A549 (cell line): ENCODE measurements at regions not wholly inside any gene's neighbourhood (a gene's known extent, or its start where the extent isn't known, plus 50 kb on each side); places are given as distances from the start of the nearest gene placed in this dataset.

Experiments
- ATAC-seq, 2 experiments: fragments of 200-7000 bp in 1 of 2; fragments of >200 bp in 1 of 2; cut with Nextera tagmentation in 1 of 2; cut with Tn5 transposase in 1 of 2; 3 replicates each; pipeline versions ENCODE4 v1.8.0 to v1.9.1; 2018 to 2020; ENCODE audit warnings: mild to moderate bottlenecking in 1 of 2, moderate library complexity in 1 of 2
- CTCF ChIA-PET: fragments of 300-600 bp; sonication (Branson Sonifier 250); formaldehyde crosslinking; extraction: SDS; loops from one replicate; lab custom pipeline; 2021; ENCODE audit warnings: antibody characterized with exemption, inconsistent platforms; lab: Yijun Ruan, JAX
- POLR2A ChIA-PET: fragments of 350-600 bp; formaldehyde crosslinking; extraction: SDS; loops from one replicate; lab custom pipeline; 2021; ENCODE audit warnings: antibody characterized with exemption, inconsistent platforms; lab: Yijun Ruan, JAX
- DNase-seq, 2 experiments: peaks; one replicate each; pipeline versions ENCODE4 v3.0.0 to v3.0.0-alpha.2; 2011 to 2016; ENCODE audit warnings: low read depth in 1 of 2, low spot score in 1 of 2
- FAIRE-seq: peaks from 2 replicates; lab custom pipeline; 2011; peaks lifted over from hg19 to GRCh38; lab: Jason Lieb, UNC
- H3K27ac ChIP-seq, 2 experiments: fragments of >200 bp; sonication (Bioruptor Twin); formaldehyde crosslinking; 3 replicates each; pipeline ENCODE4 v1.5.1; 2016 to 2017
- H3K4me1 ChIP-seq: fragments of >200 bp; sonication (Bioruptor Twin); formaldehyde crosslinking; 3 replicates; pipeline ENCODE4 v1.6.1; 2016
- H3K4me2 ChIP-seq: fragments of >200 bp; sonication (Bioruptor Twin); formaldehyde crosslinking; 3 replicates; pipeline ENCODE4 v1.6.1; 2016
- H3K4me3 ChIP-seq: fragments of >200 bp; sonication (Bioruptor Twin); formaldehyde crosslinking; 3 replicates; pipeline ENCODE4 v1.5.1; 2016
- H3K9me3 ChIP-seq: fragments of >200 bp; sonication (Bioruptor Twin); formaldehyde crosslinking; 3 replicates; pipeline ENCODE4 v1.6.1; 2016
- BCL3 ChIP-seq: fragments of >200 bp; sonication (Bioruptor Twin); formaldehyde crosslinking; IDR thresholded peaks from 3 replicates; pipeline ENCODE4 v1.6.1; 2016
- CBX2 ChIP-seq: fragments of 200-600 bp; sonication (generic); IDR thresholded peaks from 2 replicates; pipeline ENCODE4 v1.6.1; 2016; ENCODE audit warnings: low read depth, mild to moderate bottlenecking, borderline replicate concordance
- CEBPB ChIP-seq, 2 experiments: fragments of >200 bp in 1 of 2; sonication (Bioruptor Twin) in 1 of 2; formaldehyde crosslinking in 1 of 2; IDR thresholded peaks; 2 replicates each; pipeline ENCODE4 v1.6.1; 2012 to 2016
- CHD2 ChIP-seq: fragments of 150-350 bp; IDR thresholded peaks from 2 replicates; pipeline ENCODE4 v1.6.1; 2014; ENCODE audit warnings: low read length; ENCODE audit not compliant: partially characterized antibody
- CHD4 ChIP-seq: fragments of 200-600 bp; sonication (generic); IDR thresholded peaks from 2 replicates; pipeline ENCODE4 v1.6.1; 2016; ENCODE audit warnings: antibody characterized with exemption, mild to moderate bottlenecking, borderline replicate concordance
- CTCF ChIP-seq: fragments of >200 bp; sonication (Bioruptor Twin); formaldehyde crosslinking; IDR thresholded peaks from 3 replicates; pipeline ENCODE4 v1.5.1; 2016
- E2F6 ChIP-seq: IDR thresholded peaks from 2 replicates; pipeline ENCODE4 v1.6.1; 2012; ENCODE audit warnings: low read depth, borderline replicate concordance
- EHMT2 ChIP-seq: fragments of 200-600 bp; sonication (generic); IDR thresholded peaks from 2 replicates; pipeline ENCODE4 v1.6.1; 2016; ENCODE audit warnings: antibody characterized with exemption, low read depth, mild to moderate bottlenecking, moderate library complexity
- FOXS1 ChIP-seq: fragments of 250-450 bp; sonication (Bioruptor Pico); IDR thresholded peaks from 2 replicates; pipeline ENCODE4 v1.5.0; 2020; ENCODE audit warnings: mild to moderate bottlenecking, moderate library complexity
- HDAC2 ChIP-seq: fragments of 200-600 bp; sonication (generic); IDR thresholded peaks from 2 replicates; pipeline ENCODE4 v1.6.1; 2016
- JUN ChIP-seq, 2 experiments: fragments of >200 bp; sonication (Bioruptor Twin); formaldehyde crosslinking; IDR thresholded peaks; 2 replicates in 1 of 2; 3 replicates in 1 of 2; pipeline ENCODE4 v1.6.1; 2016 to 2017
- KDM1A ChIP-seq: fragments of 200-600 bp; sonication (generic); IDR thresholded peaks from 2 replicates; pipeline ENCODE4 v1.6.1; 2016; ENCODE audit warnings: low read depth, mild to moderate bottlenecking
- KDM5A ChIP-seq: fragments of 200-600 bp; sonication (generic); IDR thresholded peaks from 2 replicates; pipeline ENCODE4 v1.6.1; 2016; ENCODE audit warnings: antibody characterized with exemption, mild to moderate bottlenecking
- MAFK ChIP-seq: fragments of 450-650 bp; IDR thresholded peaks from 2 replicates; pipeline ENCODE4 v1.6.1; 2014; ENCODE audit not compliant: partially characterized antibody
- MAZ ChIP-seq: fragments of 150-350 bp; IDR thresholded peaks from 2 replicates; pipeline ENCODE4 v1.6.1; 2014; ENCODE audit warnings: antibody characterized with exemption, low read depth, low read length, borderline replicate concordance
- NFE2L2 ChIP-seq: fragments of 150-350 bp; conservative IDR thresholded peaks from 2 replicates; pipeline ENCODE4 v1.6.1; 2014; ENCODE audit warnings: low read length
- NPAS2 ChIP-seq: fragments of 250-450 bp; sonication (Bioruptor Pico); IDR thresholded peaks from 2 replicates; pipeline ENCODE4 v1.8.0; 2022; ENCODE audit warnings: mild to moderate bottlenecking, moderate library complexity, borderline replicate concordance
- POLR2A ChIP-seq: IDR thresholded peaks from 2 replicates; pipeline ENCODE4 v1.6.1; 2012; ENCODE audit warnings: mild to moderate bottlenecking, low read length
- POLR2AphosphoS2 ChIP-seq: conservative IDR thresholded peaks from 2 replicates; pipeline ENCODE4 v1.6.1; 2012; ENCODE audit warnings: low read length, improper control_type of control experiment, inconsistent platforms
- RARB ChIP-seq: fragments of 250-450 bp; sonication (Bioruptor Pico); IDR thresholded peaks from 2 replicates; pipeline ENCODE4 v1.8.0; 2021; ENCODE audit warnings: mild to moderate bottlenecking, moderate library complexity
- REST ChIP-seq: fragments of 200-600 bp; sonication (generic); IDR thresholded peaks from 2 replicates; pipeline ENCODE4 v1.6.1; 2016; ENCODE audit warnings: antibody characterized with exemption, mild to moderate bottlenecking, moderate library complexity
- RNF2 ChIP-seq: fragments of 200-600 bp; sonication (generic); IDR thresholded peaks from 2 replicates; pipeline ENCODE4 v1.6.1; 2016; ENCODE audit warnings: low read depth, mild to moderate bottlenecking, antibody characterized with exemption, moderate library complexity, borderline replicate concordance
- ZSCAN20 ChIP-seq: fragments of 250-450 bp; sonication (Bioruptor Pico); IDR thresholded peaks from 2 replicates; pipeline ENCODE4 v1.8.0; 2022; ENCODE audit warnings: mild to moderate bottlenecking, moderate library complexity
- WGBS: methylation state at CpG from one replicate; pipeline ENCODE4 v1.1.6; 2017; ENCODE audit errors: missing lambda C conversion rate; 5-methylcytosine and 5-hydroxymethylcytosine counted together

GRCh38 chr7:41787651-41788350, 84.9 kb upstream of the INHBA start:
- H3K4me1 ChIP-seq: no peaks in the 10 kb centered on the region
- no peak overlapping the region for H3K27ac ChIP-seq
- 1% methylated on average over 2 of the region's 2 CpGs for WGBS
- H3K4me2 ChIP-seq: no peak overlapping the region
- ChIA-PET CTCF (no interaction called here), POLR2A (no interaction called here)
- TF ChIP-seq BCL3 (no peak), E2F6 (no peak), NFE2L2 (no peak), MAFK (no peak), CBX2 (no peak), CHD2 (no peak), MAZ (no peak), ZSCAN20 (CRISPR knock-in tag) (no peak), NPAS2 (CRISPR knock-in tag) (no peak)
- H3K9me3 ChIP-seq: no peaks in the 10 kb centered on the region
- H3K4me3 ChIP-seq: no peak overlapping the region
- ATAC-seq (no peak), FAIRE-seq (no peak), DNase-seq (no peak)

- H3K4me2 ChIP-seq: no peak overlapping the region
- no peak for TF ChIP-seq MAFK
- TF ChIP-seq KDM5A: no peak
- TF ChIP-seq POLR2A: no peak
- no peak for TF ChIP-seq CTCF
- TF ChIP-seq POLR2AphosphoS2: no peak
- no peak for TF ChIP-seq CHD4
- no peak for TF ChIP-seq CEBPB (IDR thresholded peaks at IDR 0.05)
- TF ChIP-seq KDM1A: no peak
- TF ChIP-seq FOXS1 (CRISPR knock-in tag): no peak
- no peak for TF ChIP-seq CHD2
- no peak for TF ChIP-seq HDAC2
- no peak for TF ChIP-seq JUN (IDR thresholded peaks at IDR 0.05)
- no peak for TF ChIP-seq REST
- no peak for TF ChIP-seq RARB (CRISPR knock-in tag)
- TF ChIP-seq ZSCAN20 (CRISPR knock-in tag): no peak
- no peak for TF ChIP-seq RNF2
- TF ChIP-seq EHMT2: no peak
- H3K9me3 ChIP-seq: no peaks in the 10 kb centered on the region
- WGBS: 31% methylated on average over 5 of the region's 5 CpGs
- CTCF ChIA-PET: no interaction called here
- DNase-seq (no peak), ATAC-seq (no peak), FAIRE-seq (no peak)
- H3K4me3 ChIP-seq: no peak overlapping the region
- POLR2A ChIA-PET: no interaction called here
- H3K27ac ChIP-seq: no peak overlapping the region
- H3K4me1 ChIP-seq: no peaks in the 10 kb centered on the region
Observed at GRCh38 chr7:41786944-41787343, 84.1 kb upstream of the INHBA start.
